Astrocyte (in vitro differentiated cells and primary cell): ENCODE measurements at regions not wholly inside any gene's neighbourhood (a gene's known extent, or its start where the extent isn't known, plus 50 kb on each side); places are given as distances from the start of the nearest gene placed in this dataset.

Experiments used
- DNase-seq: peaks from one replicate; pipeline ENCODE4 v3.0.0-alpha.2; 2010; ENCODE audit warnings: low read depth
- FAIRE-seq: peaks from 2 replicates; lab custom pipeline; 2011; peaks lifted over from hg19 to GRCh38; lab: Jason Lieb, UNC
- H2AFZ ChIP-seq: 2 replicates; pipeline ENCODE4 v1.6.0; 2012; ENCODE audit warnings: low read depth, low read length, inconsistent platforms
- H3K27ac ChIP-seq: 2 replicates; pipeline ENCODE4 v1.5.1; 2011; ENCODE audit warnings: low read depth, low read length, inconsistent platforms
- H3K27me3 ChIP-seq: 2 replicates; pipeline ENCODE4 v1.6.0; 2011; ENCODE audit warnings: low read length, inconsistent platforms; ENCODE audit not compliant: insufficient read depth
- H3K36me3 ChIP-seq: 2 replicates; pipeline ENCODE4 v1.5.1; 2011; ENCODE audit warnings: low read length, inconsistent platforms; ENCODE audit not compliant: insufficient read depth
- H3K4me1 ChIP-seq: 2 replicates; pipeline ENCODE4 v1.5.1; 2011; ENCODE audit warnings: low read length, inconsistent platforms; ENCODE audit not compliant: insufficient read depth
- H3K4me2 ChIP-seq: 2 replicates; pipeline ENCODE4 v1.6.0; 2012; ENCODE audit warnings: low read length, inconsistent platforms
- H3K4me3 ChIP-seq: 2 replicates; pipeline ENCODE4 v1.5.1; 2011; ENCODE audit warnings: low read depth, mild to moderate bottlenecking, low read length, inconsistent platforms; ENCODE audit not compliant: insufficient read depth
- H3K79me2 ChIP-seq: 2 replicates; pipeline ENCODE4 v1.6.0; 2012; ENCODE audit warnings: mild to moderate bottlenecking, low read length, inconsistent platforms; ENCODE audit not compliant: insufficient read depth
- H3K9ac ChIP-seq: 2 replicates; pipeline ENCODE4 v1.6.0; 2012; ENCODE audit warnings: mild to moderate bottlenecking, low read length, inconsistent platforms
- H3K9me3 ChIP-seq: 2 replicates; pipeline ENCODE4 v1.5.1; 2012; ENCODE audit warnings: low read depth, mild to moderate bottlenecking, low read length, inconsistent platforms; ENCODE audit not compliant: insufficient read depth
- H4K20me1 ChIP-seq: 2 replicates; pipeline ENCODE4 v1.6.0; 2012; ENCODE audit warnings: low read length, inconsistent platforms; ENCODE audit not compliant: insufficient read depth
- H3K27ac Mint-ChIP-seq: one replicate; pipeline ENCODE4 v1.8.0; 2021; ENCODE audit warnings: mild to moderate bottlenecking, mixed read lengths; ENCODE audit not compliant: unreplicated experiment
- H3K27me3 Mint-ChIP-seq: one replicate; pipeline ENCODE4 v1.8.0; 2021; ENCODE audit warnings: low read depth, mixed read lengths; ENCODE audit not compliant: unreplicated experiment
- H3K36me3 Mint-ChIP-seq: one replicate; pipeline ENCODE4 v1.8.0; 2021; ENCODE audit warnings: low read depth, mixed read lengths; ENCODE audit not compliant: unreplicated experiment
- H3K4me1 Mint-ChIP-seq: one replicate; pipeline ENCODE4 v1.8.0; 2021; ENCODE audit warnings: low read depth, mixed read lengths; ENCODE audit not compliant: unreplicated experiment
- H3K4me3 Mint-ChIP-seq: one replicate; pipeline ENCODE4 v1.8.0; 2021; ENCODE audit warnings: mild to moderate bottlenecking, moderate library complexity, mixed read lengths; ENCODE audit not compliant: unreplicated experiment
- H3K9me3 Mint-ChIP-seq: one replicate; pipeline ENCODE4 v1.8.0; 2021; ENCODE audit warnings: mild to moderate bottlenecking, mixed read lengths; ENCODE audit not compliant: unreplicated experiment
- EZH2 ChIP-seq: IDR thresholded peaks from 2 replicates; pipeline ENCODE4 v1.6.1; 2012; ENCODE audit warnings: mild to moderate bottlenecking, low read length, inconsistent platforms; ENCODE audit not compliant: insufficient read depth
- TF ChIP-seq, protein P1 (sequence below): IDR thresholded peaks from 2 replicates; pipeline ENCODE4 v1.5.1; 2011; ENCODE audit warnings: low read depth, mild to moderate bottlenecking, inconsistent platforms, low read length, moderate library complexity; ENCODE audit not compliant: insufficient read depth

GRCh38 chr10:62639144-62639543 is 165.4 kb upstream of the ADO start:
- Histone ChIP-seq H3K79me2 (no peaks in the 10 kb centered on the region), H2AFZ (no peak overlapping the region), H3K9me3 (no peaks in the 10 kb centered on the region), H3K4me2 (no peak overlapping the region), H4K20me1 (no peaks in the 10 kb centered on the region), H3K4me3 (no peak overlapping the region), H3K27ac (no peak overlapping the region), H3K36me3 (no peaks in the 10 kb centered on the region), H3K27me3 (no peaks in the 10 kb centered on the region), H3K9ac (no peak overlapping the region), H3K4me1 (peaks cover 15% of the 10 kb centered on the region)
- no peak for FAIRE-seq
- Mint-ChIP-seq H3K36me3 (peaks cover 2% of the 10 kb centered on the region), H3K9me3 (no peaks in the 10 kb centered on the region), H3K4me3 (no peak overlapping the region), H3K27ac (no peak overlapping the region), H3K4me1 (no peaks in the 10 kb centered on the region), H3K27me3 (no peaks in the 10 kb centered on the region)
- no peak for DNase-seq
- TF ChIP-seq, protein P1, sequence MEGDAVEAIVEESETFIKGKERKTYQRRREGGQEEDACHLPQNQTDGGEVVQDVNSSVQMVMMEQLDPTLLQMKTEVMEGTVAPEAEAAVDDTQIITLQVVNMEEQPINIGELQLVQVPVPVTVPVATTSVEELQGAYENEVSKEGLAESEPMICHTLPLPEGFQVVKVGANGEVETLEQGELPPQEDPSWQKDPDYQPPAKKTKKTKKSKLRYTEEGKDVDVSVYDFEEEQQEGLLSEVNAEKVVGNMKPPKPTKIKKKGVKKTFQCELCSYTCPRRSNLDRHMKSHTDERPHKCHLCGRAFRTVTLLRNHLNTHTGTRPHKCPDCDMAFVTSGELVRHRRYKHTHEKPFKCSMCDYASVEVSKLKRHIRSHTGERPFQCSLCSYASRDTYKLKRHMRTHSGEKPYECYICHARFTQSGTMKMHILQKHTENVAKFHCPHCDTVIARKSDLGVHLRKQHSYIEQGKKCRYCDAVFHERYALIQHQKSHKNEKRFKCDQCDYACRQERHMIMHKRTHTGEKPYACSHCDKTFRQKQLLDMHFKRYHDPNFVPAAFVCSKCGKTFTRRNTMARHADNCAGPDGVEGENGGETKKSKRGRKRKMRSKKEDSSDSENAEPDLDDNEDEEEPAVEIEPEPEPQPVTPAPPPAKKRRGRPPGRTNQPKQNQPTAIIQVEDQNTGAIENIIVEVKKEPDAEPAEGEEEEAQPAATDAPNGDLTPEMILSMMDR = no peak
- no peak for TF ChIP-seq EZH2

DNA sequence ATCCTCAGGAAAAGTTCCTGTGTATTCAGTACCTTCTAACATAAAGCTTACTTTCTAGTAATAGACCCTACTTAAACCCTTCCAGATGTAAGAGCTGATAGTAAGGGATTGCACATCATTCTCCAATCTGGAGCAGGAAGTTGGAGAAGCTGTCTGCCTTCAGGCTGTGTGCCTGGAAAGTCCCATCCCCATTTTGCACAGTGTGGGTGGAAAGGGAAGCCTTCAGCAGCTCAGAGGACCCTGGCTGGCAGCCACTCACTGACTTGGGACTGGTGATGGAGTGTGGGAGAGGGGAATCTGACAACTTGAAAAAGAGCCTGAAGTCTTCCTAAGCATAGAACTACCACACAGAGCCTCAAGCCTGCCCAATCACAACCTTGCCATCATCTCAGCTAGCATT is 164.1 kb upstream of the ADO start:
- FAIRE-seq (no peak), DNase-seq (peak; percentile 47)
- no peak overlapping the region for H3K4me2 ChIP-seq
- no peak overlapping the region for H3K4me3 ChIP-seq
- Mint-ChIP-seq H3K27me3 (no peaks in the 10 kb centered on the region), H3K36me3 (peaks cover 2% of the 10 kb centered on the region), H3K4me1 (no peaks in the 10 kb centered on the region), H3K27ac (no peak overlapping the region), H3K4me3 (no peak overlapping the region), H3K9me3 (no peaks in the 10 kb centered on the region)
- no peaks in the 10 kb centered on the region for H3K27me3 ChIP-seq
- H3K27ac ChIP-seq = no peak overlapping the region
- TF ChIP-seq, protein P1 = no peak
- TF ChIP-seq EZH2 = no peak
- H3K36me3 ChIP-seq = no peaks in the 10 kb centered on the region
- peaks cover 15% of the 10 kb centered on the region for H3K4me1 ChIP-seq
- no peaks in the 10 kb centered on the region for H4K20me1 ChIP-seq
- H3K79me2 ChIP-seq = no peaks in the 10 kb centered on the region
- no peak overlapping the region for H2AFZ ChIP-seq
- H3K9me3 ChIP-seq = no peaks in the 10 kb centered on the region
- no peak overlapping the region for H3K9ac ChIP-seq

DNA sequence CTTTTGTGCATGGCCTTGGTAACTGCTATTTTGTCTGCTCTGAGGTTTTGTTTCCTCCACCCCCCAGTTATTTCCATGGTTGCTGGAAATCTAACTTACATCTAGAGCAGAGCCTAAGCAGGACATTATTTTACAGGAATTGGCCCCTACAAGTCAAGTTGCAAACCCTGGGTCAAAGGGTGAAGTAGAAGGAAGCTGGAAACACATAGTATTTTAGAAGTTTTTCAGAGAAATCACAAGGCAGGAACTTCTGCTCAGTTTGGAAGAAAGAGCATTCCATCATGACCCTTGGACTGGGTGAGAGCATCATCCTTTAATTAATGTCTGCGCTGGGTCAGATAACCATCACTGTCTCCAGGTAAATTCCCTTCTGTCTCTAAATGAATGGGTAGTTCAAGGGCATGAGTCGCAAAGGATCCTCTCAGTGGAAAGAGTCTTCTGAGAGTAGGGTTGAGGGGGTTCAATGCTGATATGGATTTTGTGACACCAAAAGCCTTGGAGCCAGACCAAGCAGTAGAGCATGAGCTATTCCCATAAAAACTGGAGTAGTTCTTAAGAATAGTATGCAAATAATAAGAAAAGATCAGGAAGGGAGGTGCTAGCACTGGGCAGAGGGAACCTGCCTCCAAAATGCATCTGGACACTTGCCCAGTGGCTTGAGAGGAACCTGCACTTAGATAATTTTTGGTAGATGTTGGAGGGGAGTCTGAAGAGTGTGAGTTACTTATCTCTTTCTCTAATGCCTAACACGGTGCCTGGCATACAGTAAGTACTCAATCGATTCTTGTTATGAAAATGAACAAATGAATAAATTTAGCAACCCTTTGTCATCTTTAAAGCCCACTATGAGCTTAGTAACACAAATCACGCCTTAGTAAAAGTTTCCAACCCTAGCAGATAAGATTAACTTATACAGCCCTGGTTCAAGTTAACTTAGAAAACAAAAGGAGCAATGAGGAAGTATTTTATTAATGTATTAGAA is 160.6 kb upstream of the ADO start:
- no peaks in the 10 kb centered on the region for H3K79me2 ChIP-seq
- no peak overlapping the region for H3K27ac ChIP-seq
- Mint-ChIP-seq H3K27me3 (no peaks in the 10 kb centered on the region), H3K27ac (no peak overlapping the region), H3K36me3 (peaks cover 2% of the 10 kb centered on the region), H3K4me1 (no peaks in the 10 kb centered on the region), H3K4me3 (no peak overlapping the region), H3K9me3 (no peaks in the 10 kb centered on the region)
- H3K4me2 ChIP-seq = no peak overlapping the region
- TF ChIP-seq, protein P1 = no peak
- TF ChIP-seq EZH2 = no peak
- no peak overlapping the region for H3K4me3 ChIP-seq
- no peak overlapping the region for H3K9ac ChIP-seq
- DNase-seq (no peak), FAIRE-seq (no peak)
- H3K9me3 ChIP-seq = no peaks in the 10 kb centered on the region
- no peaks in the 10 kb centered on the region for H3K36me3 ChIP-seq
- H3K27me3 ChIP-seq = peaks cover 3% of the 10 kb centered on the region
- no peak overlapping the region for H2AFZ ChIP-seq
- no peaks in the 10 kb centered on the region for H3K4me1 ChIP-seq
- H4K20me1 ChIP-seq = no peaks in the 10 kb centered on the region
